Neural cell (in vitro differentiated cells): ENCODE measurements at regions not wholly inside any gene's neighbourhood (a gene's known extent, or its start where the extent isn't known, plus 50 kb on each side); places are given as distances from the start of the nearest gene placed in this dataset.

Source experiments
- H2AFZ ChIP-seq: fragments of 200-600, 300-800 bp; sonication (generic), shearing (Covaris generic); 2 replicates; pipeline ENCODE4 v1.6.0; 2014; ENCODE audit warnings: low read depth, mild to moderate bottlenecking, antibody characterized with exemption, low read length, moderate library complexity
- H3F3A ChIP-seq: fragments of 200-600 bp; shearing (Covaris generic); 2 replicates; pipeline ENCODE4 v1.6.1; 2016; ENCODE audit warnings: mild to moderate bottlenecking, moderate library complexity, mixed read lengths, antibody characterized with exemption, low read length; ENCODE audit not compliant: insufficient read depth, poor library complexity, severe bottlenecking
- H3K27ac ChIP-seq: fragments of 200-600, 300-800 bp; sonication (generic), shearing (Covaris generic); 2 replicates; pipeline ENCODE4 v1.5.1; 2014; ENCODE audit warnings: mild to moderate bottlenecking, low read length, moderate library complexity
- H3K27me3 ChIP-seq: fragments of 300-800, 200-600 bp; sonication (generic), shearing (Covaris generic); 2 replicates; pipeline ENCODE4 v1.6.0; 2014; ENCODE audit warnings: mild to moderate bottlenecking, low read depth, low read length, moderate library complexity; ENCODE audit not compliant: insufficient read depth
- H3K36me3 ChIP-seq: fragments of 300-800, 200-600 bp; sonication (generic), shearing (Covaris generic); 2 replicates; pipeline ENCODE4 v1.5.1; 2014; ENCODE audit warnings: mild to moderate bottlenecking, antibody characterized with exemption, low read length, moderate library complexity; ENCODE audit not compliant: insufficient read depth
- H3K4me2 ChIP-seq: fragments of 300-800, 200-600 bp; sonication (generic), shearing (Covaris generic); 2 replicates; pipeline ENCODE4 v1.6.0; 2014; ENCODE audit warnings: mild to moderate bottlenecking, low read length
- H3K4me3 ChIP-seq: fragments of 300-800, 200-600 bp; sonication (generic), shearing (Covaris generic); 2 replicates; pipeline ENCODE4 v1.5.1; 2014; ENCODE audit warnings: mild to moderate bottlenecking, low read length, moderate library complexity
- H3K79me2 ChIP-seq: fragments of 200-600 bp; shearing (Covaris generic); replicated peaks from 2 replicates; pipeline ENCODE4 v1.6.0; 2014; ENCODE audit warnings: mild to moderate bottlenecking, low read length, moderate library complexity; ENCODE audit not compliant: insufficient read depth
- H3K9ac ChIP-seq: fragments of 300-800, 200-600 bp; sonication (generic), shearing (Covaris generic); 2 replicates; pipeline ENCODE4 v1.6.1; 2016; ENCODE audit warnings: mild to moderate bottlenecking, low read length, mixed read lengths
- H3K9me2 ChIP-seq: fragments of 200-600 bp; shearing (Covaris generic); 2 replicates; pipeline ENCODE4 v1.6.1; 2016; ENCODE audit warnings: mild to moderate bottlenecking, low read length, mixed read lengths; ENCODE audit not compliant: insufficient read depth
- H3K9me3 ChIP-seq: fragments of 200-600, 300-800 bp; sonication (generic), shearing (Covaris generic); 2 replicates; pipeline ENCODE4 v1.6.1; 2016; ENCODE audit warnings: mild to moderate bottlenecking, mixed run types, low read length, moderate library complexity, mixed read lengths
- H4K20me1 ChIP-seq: fragments of 200-600 bp; shearing (Covaris generic); 2 replicates; pipeline ENCODE4 v1.6.1; 2016; ENCODE audit warnings: mild to moderate bottlenecking, mixed run types; ENCODE audit not compliant: insufficient read depth
- EP300 ChIP-seq: fragments of 450-650 bp; conservative IDR thresholded peaks from 2 replicates; pipeline ENCODE4 v1.6.1; 2014; ENCODE audit warnings: antibody characterized with exemption, mild to moderate bottlenecking, moderate library complexity; ENCODE audit not compliant: poor library complexity, severe bottlenecking
- EZH2 ChIP-seq: fragments of 200-600, 300-800 bp; shearing (Covaris generic), sonication (generic); IDR thresholded peaks from 2 replicates; pipeline ENCODE4 v1.6.1; 2014; ENCODE audit warnings: antibody characterized with exemption, low read length, borderline replicate concordance, mild to moderate bottlenecking; ENCODE audit not compliant: insufficient read depth, poor library complexity, severe bottlenecking
- MXI1 ChIP-seq: fragments of 450-650 bp; conservative IDR thresholded peaks from 2 replicates; pipeline ENCODE4 v1.6.1; 2014; ENCODE audit warnings: antibody characterized with exemption, mild to moderate bottlenecking; ENCODE audit not compliant: poor library complexity, severe bottlenecking
- POLR2AphosphoS5 ChIP-seq: IDR thresholded peaks from 2 replicates; pipeline ENCODE4 v1.6.1; 2012
- RAD21 ChIP-seq: fragments of 450-650 bp; conservative IDR thresholded peaks from 2 replicates; pipeline ENCODE4 v1.6.1; 2014; ENCODE audit warnings: antibody characterized with exemption, mild to moderate bottlenecking, moderate library complexity
- SMC3 ChIP-seq: fragments of 450-650 bp; conservative IDR thresholded peaks from 2 replicates; pipeline ENCODE4 v1.6.1; 2014; ENCODE audit warnings: antibody characterized with exemption, mild to moderate bottlenecking, moderate library complexity; ENCODE audit not compliant: poor library complexity
- TAF1 ChIP-seq: IDR thresholded peaks from 2 replicates; pipeline ENCODE4 v1.6.1; 2012; ENCODE audit warnings: low read depth
- TF ChIP-seq, protein P1 (sequence below): fragments of 450-650 bp; IDR thresholded peaks from 2 replicates; pipeline ENCODE4 v1.5.1; 2014; ENCODE audit warnings: antibody characterized with exemption, mild to moderate bottlenecking, moderate library complexity; ENCODE audit not compliant: poor library complexity, severe bottlenecking
- TF ChIP-seq, protein P2 (sequence below): IDR thresholded peaks from 2 replicates; pipeline ENCODE4 v1.6.1; 2012; ENCODE audit warnings: borderline replicate concordance

DNA sequence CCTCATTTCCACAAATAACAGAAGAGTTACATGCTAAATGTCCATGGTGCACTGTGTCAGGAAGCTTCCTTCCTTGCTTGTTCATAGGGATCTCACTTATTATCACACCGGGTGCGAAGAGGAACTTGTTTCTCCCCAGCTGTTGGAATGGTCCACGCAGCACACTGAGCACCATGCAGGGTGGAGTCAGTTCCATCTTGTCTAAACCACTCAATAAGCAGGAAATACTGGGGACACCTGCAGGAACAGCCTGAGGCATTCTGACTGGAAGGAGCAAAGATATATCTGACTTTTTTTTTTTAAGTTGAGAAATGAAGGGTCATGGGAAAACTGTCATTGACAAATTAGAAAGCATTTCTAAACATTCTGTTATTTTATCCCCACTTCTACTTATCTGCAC is 70.0 kb upstream of the WDR72 start:
- H3K9me2 ChIP-seq: no peaks in the 10 kb centered on the region
- H3K9me3 ChIP-seq: no peaks in the 10 kb centered on the region
- H4K20me1 ChIP-seq: no peaks in the 10 kb centered on the region
- H2AFZ ChIP-seq: no peak overlapping the region
- no peaks in the 10 kb centered on the region for H3K79me2 ChIP-seq
- no peak overlapping the region for H3K9ac ChIP-seq
- H3K27ac ChIP-seq: no peak overlapping the region
- no peaks in the 10 kb centered on the region for H3F3A ChIP-seq
- no peak overlapping the region for H3K4me3 ChIP-seq
- H3K36me3 ChIP-seq: no peaks in the 10 kb centered on the region
- no peak overlapping the region for H3K4me2 ChIP-seq
- H3K27me3 ChIP-seq: no peaks in the 10 kb centered on the region
- TF ChIP-seq, protein P1, sequence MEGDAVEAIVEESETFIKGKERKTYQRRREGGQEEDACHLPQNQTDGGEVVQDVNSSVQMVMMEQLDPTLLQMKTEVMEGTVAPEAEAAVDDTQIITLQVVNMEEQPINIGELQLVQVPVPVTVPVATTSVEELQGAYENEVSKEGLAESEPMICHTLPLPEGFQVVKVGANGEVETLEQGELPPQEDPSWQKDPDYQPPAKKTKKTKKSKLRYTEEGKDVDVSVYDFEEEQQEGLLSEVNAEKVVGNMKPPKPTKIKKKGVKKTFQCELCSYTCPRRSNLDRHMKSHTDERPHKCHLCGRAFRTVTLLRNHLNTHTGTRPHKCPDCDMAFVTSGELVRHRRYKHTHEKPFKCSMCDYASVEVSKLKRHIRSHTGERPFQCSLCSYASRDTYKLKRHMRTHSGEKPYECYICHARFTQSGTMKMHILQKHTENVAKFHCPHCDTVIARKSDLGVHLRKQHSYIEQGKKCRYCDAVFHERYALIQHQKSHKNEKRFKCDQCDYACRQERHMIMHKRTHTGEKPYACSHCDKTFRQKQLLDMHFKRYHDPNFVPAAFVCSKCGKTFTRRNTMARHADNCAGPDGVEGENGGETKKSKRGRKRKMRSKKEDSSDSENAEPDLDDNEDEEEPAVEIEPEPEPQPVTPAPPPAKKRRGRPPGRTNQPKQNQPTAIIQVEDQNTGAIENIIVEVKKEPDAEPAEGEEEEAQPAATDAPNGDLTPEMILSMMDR: no peak
- TF ChIP-seq POLR2AphosphoS5: no peak
- no peak for TF ChIP-seq TAF1
- TF ChIP-seq EP300: no peak

DNA sequence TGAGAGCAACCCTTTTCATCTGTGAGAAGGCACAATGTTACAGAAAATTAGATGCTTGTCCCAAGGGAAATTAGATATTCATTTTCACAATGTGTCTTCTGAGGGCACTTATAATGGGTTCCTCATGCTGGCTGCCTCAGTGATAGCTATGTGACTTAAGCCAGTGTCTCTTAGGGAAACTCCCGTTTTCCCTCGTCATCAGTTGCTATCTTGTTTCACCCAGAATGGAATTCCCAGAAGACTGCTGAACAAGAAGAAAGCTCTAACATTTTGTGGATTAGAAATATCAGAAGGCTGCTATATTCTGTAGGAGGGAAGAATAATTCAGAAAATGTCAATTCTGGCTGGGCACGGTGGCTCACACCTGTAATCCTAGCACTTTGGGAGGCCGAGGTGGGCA is 67.9 kb upstream of the WDR72 start:
- Histone ChIP-seq H3K79me2 (no peaks in the 10 kb centered on the region), H2AFZ (no peak overlapping the region), H3K27ac (no peak overlapping the region), H3K9ac (no peak overlapping the region), H3F3A (no peaks in the 10 kb centered on the region), H3K9me3 (no peaks in the 10 kb centered on the region), H3K4me2 (no peak overlapping the region), H3K4me3 (no peak overlapping the region), H4K20me1 (no peaks in the 10 kb centered on the region), H3K9me2 (no peaks in the 10 kb centered on the region), H3K36me3 (no peaks in the 10 kb centered on the region), H3K27me3 (no peaks in the 10 kb centered on the region)
- TF ChIP-seq EZH2 (no peak), POLR2AphosphoS5 (no peak), TAF1 (no peak), RAD21 (no peak), MXI1 (no peak), SMC3 (no peak), EP300 (no peak)
- TF ChIP-seq, protein P1: no peak
- TF ChIP-seq, protein P2, sequence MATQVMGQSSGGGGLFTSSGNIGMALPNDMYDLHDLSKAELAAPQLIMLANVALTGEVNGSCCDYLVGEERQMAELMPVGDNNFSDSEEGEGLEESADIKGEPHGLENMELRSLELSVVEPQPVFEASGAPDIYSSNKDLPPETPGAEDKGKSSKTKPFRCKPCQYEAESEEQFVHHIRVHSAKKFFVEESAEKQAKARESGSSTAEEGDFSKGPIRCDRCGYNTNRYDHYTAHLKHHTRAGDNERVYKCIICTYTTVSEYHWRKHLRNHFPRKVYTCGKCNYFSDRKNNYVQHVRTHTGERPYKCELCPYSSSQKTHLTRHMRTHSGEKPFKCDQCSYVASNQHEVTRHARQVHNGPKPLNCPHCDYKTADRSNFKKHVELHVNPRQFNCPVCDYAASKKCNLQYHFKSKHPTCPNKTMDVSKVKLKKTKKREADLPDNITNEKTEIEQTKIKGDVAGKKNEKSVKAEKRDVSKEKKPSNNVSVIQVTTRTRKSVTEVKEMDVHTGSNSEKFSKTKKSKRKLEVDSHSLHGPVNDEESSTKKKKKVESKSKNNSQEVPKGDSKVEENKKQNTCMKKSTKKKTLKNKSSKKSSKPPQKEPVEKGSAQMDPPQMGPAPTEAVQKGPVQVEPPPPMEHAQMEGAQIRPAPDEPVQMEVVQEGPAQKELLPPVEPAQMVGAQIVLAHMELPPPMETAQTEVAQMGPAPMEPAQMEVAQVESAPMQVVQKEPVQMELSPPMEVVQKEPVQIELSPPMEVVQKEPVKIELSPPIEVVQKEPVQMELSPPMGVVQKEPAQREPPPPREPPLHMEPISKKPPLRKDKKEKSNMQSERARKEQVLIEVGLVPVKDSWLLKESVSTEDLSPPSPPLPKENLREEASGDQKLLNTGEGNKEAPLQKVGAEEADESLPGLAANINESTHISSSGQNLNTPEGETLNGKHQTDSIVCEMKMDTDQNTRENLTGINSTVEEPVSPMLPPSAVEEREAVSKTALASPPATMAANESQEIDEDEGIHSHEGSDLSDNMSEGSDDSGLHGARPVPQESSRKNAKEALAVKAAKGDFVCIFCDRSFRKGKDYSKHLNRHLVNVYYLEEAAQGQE: no peak
